ENCODE measurements at regions not wholly inside any gene's neighbourhood (a gene's known extent, or its start where the extent isn't known, plus 50 kb on each side); places are given as distances from the start of the nearest gene placed in this dataset.

GRCh38 chr12:107402041-107403022 is 283.3 kb upstream of the PWP1 start:
- peak; percentile 51 to 66 for DNase-seq

DNA sequence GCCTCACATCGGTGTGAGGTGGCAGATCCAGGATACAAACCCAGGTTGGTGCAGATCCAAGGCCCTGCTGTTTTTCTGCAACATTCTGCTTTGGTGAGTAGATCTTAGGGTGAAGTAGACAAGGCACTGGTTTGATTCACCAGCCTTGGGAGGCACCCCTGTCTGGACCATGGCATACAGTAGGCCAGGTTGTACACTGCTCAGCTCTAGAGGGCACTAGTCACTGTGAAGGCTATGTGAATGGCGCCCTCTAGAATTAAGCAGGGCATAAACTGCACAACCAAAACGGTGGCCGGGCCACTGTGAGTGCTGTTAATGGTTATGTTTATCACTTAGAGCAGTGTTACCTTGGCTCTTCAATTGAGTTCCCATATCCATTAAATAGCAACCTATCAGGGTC is 280.6 kb upstream of the PWP1 start:
- DNase-seq, result peak; percentile 28 to 68

- no peak for DNase-seq
Measured at GRCh38 chr12:107405436-107405835, 280.2 kb upstream of the PWP1 start.

DNA sequence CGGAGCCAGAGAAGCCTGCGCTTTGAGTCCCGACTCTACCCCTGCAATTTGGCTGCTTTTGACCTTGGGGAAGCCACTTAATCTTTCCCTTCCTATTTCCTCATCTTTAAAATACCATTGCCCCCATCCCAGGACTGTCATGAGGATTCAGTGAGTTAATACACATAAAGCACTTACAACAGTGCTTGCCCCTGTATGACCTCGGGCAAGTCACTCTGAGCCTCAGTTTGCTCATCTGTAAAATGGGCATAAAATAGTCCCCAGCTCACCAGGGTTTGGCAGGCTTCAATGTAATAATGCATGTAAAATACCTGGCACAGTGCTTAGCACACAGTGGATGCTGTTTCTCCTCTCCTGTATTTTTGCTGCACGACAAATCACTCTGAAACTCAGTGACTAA is 278.7 kb upstream of the PWP1 start:
- no peak for DNase-seq

DNA sequence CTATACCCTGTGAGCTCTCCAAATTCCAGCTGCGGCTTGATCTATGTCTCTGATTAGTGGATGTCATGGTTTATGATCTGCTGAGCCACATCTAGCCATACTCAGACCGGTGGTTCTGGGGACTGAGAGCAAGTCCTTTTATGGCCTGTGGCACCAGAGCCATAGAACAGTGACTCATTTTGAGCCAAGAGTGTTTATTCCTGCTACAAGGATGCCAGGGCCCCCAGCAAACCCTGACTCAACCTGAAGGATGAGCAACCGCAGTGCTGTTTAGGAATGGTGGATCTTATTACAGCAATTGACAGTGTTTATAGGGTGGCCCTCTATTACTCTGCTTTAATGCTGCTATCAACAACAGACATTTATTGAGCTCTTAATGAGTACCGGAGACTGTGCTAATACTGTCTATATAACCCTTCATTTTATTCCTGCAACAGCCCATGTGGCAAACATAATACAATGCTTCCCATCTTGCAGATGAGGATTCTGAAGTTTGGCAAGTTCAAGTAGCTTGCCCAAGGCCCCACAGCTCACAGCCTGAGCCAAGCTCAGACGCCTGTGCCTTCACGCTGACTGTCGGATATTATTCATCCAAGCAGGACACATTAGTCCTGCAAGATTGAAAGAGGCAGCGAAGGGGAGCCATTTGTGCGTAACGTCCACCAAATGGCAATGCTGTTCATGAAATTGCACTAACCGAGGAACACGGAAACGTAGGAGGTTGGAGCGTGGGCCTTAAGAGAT is 273.6 kb upstream of the PWP1 start:
- DNase-seq, result no peak

DNA sequence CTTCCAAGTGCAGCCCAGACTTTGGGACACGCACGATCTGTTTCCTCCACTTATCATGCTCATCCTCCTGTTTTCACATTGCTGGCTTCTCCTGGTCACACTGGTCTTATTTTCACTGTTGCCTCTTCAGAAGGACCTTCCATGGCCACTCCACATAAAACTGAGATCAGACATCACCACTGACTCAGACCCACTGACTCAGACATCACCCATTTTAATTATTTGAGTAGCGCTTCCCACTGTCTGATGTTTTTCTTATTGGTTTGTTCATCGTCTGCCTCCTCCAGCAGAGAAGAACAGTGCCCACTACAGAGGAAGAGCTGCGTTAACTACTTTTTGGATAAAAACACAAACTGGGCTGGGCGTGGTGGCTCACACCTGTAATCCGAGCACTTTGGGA is 270.5 kb upstream of the PWP1 start:
- DNase-seq, result no peak

- DNase-seq, result no peak
Measured at GRCh38 chr12:107415834-107416233, 269.8 kb upstream of the PWP1 start.

DNA sequence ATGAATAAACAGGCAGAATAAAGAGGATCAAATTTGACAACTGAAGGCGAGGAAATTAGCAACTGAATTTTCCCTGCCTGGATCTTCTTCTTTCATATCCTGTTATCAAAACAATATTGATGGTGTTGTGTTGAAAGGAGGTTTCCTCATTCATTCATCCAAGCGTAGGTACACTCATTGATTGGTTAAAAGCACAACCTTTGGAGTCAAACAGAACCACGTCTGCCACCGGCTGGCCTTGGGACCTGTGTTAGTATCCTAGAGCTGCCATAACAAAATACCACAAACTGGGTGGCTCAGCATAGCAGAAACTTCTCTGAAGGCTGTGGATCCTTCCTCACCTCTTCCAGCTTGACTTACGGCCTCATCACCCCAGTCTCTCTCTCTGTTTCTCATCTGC is 268.6 kb upstream of the PWP1 start:
- no peak for DNase-seq

DNA sequence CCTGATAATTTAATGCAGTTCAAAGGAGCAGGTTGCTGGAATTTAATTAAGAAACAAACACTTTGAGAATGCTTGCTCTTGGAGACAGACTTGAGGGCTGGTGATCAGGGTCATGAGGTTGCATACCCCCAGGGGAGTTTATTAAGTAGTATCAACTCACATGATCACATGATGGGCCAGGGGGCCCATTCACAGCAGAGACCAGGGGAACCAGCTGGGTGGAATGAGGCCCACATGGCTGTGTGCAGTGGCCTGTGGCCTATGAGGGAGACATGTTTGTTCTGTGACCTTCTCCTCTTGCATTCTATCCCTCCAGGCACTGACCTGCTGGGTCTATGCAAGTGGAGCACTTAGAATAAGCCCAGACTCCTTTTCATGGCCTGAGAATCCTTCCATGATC is 266.6 kb upstream of the PWP1 start:
- no peak for DNase-seq

DNA sequence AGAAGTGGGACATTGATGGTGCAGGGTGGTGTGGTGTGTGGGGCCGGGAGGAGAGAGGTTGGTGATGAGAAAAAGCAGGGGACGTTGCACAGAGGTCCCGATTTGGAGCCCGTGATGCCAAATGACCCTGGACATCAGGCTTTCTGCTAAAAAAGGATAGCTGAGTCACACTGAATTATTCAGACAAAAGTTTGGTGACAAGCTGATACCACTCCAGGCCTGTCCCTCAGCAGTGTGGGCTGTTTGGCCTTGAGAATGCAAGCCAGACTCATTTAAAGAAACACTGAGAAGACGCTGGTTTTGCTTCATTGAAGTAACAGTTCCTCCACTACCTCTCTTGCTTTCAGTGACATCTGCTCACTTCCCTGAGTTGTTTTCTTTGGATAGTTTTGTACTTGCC is 262.1 kb upstream of the PWP1 start:
- no peak for DNase-seq

GRCh38 chr12:107429006-107429705 is 256.4 kb upstream of the PWP1 start:
- DNase-seq, result no peak

GRCh38 chr12:107431942-107432341 is 253.7 kb upstream of the PWP1 start:
- no peak for DNase-seq

DNA sequence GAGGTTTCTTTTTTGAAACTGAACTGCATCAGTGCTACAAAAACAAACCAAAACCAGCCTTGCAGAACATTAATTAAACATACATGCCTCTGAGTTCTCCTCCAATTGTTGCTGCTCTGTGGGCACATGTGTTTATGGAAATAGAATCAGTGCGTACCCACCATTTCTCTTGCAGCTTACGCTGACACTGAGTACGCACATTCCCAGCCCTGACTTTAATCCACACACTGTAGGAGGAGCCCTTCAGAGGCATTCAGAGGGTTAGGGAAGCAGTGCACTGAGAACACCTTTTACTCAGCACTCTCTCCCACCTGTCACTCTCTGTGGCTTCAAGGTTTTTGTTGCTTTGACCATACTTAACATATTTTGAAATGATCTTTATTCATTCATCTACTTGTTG is 250.5 kb upstream of the PWP1 start:
- no peak for DNase-seq

DNA sequence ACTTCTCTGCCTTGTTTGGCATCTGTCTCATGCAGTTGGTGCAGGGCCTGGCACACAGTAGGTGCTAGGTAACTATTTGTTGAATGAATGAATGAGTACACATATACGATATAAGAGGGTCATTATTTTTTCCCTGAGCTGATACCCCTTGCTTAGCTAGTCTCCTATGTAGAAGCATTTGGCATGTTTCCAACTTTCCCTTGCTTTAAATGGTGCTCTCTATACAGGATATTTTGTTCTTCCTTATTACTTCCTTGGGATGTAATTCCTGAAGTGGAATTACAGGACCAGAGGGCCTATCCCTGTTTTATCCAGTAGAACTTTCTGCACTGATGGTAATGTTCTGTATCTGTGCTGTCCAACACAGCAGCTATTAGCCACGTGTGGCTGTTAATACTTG is 250.1 kb upstream of the PWP1 start:
- no peak for DNase-seq

GRCh38 chr12:107436376-107436775 is 249.2 kb upstream of the PWP1 start:
- no peak for DNase-seq

DNA sequence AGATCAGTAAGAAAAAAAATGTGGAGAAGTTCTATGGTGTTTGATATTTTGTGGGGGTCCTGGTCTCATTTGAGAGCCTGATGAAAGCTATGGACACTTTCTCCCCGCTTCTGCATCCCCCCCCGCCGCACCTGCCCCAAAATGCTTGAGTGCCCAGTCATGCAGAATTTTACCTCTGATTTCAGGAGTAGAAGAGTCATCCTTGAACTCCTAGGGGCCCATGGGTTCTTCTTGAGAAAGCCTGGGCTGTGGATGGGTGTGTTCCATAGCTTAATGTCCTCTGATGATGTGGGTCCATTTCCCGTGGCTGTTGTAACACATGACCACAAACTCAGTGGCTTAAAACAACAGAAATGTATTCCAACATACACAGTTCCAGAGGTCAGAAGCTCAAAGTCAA is 248.8 kb upstream of the PWP1 start:
- no peak for DNase-seq

GRCh38 chr12:107437954-107438353 is 247.6 kb upstream of the PWP1 start:
- DNase-seq, result no peak

DNA sequence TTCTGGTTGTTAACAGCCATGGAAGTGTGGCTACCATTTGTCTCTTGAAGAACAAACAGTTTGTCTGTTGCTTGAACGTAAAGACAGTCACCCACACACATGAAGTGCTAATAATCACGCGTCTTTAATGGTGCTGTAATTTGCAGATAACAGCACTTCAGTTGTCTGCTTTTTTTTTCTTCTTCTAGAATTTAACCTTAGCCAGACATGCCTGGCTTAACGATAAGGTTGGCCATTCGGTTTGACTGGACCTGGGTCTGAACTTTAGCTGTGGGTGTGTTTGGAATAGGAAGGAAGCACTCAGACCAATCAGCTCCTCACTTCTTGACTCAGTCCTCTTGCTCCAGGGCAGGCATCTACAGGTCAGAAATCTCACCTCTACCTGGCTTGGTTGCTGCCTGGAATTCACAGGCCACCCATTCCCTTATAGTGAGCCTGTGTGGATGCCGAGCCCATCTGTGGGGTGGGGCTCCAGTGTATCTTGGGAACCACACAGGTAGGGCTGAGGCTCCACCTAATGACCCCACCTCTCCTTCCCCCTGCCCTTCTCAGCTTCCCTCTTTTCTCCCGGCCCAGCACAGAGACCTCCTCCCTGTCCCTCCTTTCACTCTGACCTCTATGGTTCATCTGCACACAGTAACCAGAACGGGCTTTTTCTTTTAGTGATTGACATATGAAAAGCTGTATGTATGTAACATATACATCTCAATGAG is 246.4 kb upstream of the PWP1 start:
- no peak for DNase-seq

DNA sequence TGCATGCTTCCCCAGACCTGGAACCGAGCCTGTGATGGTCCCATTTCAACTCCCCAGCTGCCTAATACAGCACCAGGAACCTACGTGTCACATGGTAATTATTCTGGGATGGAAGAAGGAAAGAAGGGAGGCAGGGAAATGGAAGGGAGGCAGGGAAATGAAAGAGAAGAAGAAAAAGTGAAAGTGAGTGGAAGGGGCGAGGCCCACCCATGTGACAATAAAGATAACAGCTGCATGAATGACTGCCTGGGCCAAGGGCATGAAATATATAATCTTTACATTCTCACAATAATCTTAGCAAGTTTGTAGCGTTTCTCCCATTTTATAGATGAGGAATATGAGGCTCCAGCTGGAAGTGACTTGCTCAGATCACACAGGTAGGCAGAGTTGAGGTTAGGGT is 245.0 kb upstream of the PWP1 start:
- DNase-seq, result no peak

DNA sequence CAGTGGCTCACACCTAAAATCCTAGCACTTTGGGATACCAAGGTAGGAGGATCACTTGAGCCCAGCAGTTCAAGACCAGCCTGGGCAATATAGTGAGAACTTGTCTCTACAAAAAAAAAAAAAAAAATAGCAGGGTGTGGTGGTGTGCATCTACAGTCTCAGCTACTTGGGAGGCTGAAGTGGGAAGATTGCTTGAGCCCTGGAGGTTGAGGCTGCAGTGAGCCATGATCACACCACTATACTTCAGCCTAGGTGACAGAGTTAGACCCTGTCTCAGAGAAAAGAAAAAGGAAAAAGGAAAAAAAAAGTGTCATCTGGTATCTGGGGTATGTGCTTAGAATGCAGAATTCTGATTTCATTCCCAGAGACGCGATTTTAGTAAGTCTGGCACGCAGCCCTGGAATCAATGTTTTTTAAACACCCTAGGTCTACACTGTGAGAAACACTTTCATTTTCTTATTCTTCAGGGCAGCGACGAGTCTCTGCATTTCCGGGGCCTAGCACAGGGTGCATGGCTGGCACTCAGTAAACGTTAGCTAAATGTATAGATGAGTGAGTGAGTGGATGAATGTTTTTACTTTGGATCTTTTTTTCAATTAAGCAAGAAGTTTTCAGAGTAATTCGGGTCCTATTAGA is 243.8 kb upstream of the PWP1 start:
- no peak for DNase-seq

- no peak for DNase-seq
Measured at GRCh38 chr12:107442326-107442987, 243.1 kb upstream of the PWP1 start.

Data from inflammatory macrophage (primary cell).